DND-41 (cell line): ENCODE measurements at regions not wholly inside any gene's neighbourhood (a gene's known extent, or its start where the extent isn't known, plus 50 kb on each side); places are given as distances from the start of the nearest gene placed in this dataset.

ENCODE experiments used
- ATAC-seq: fragments of 200-7000 bp; cut with Tn5 transposase; 3 replicates; pipeline ENCODE4 v1.9.1; 2021; ENCODE audit warnings: low read depth; ENCODE audit not compliant: insufficient read depth
- DNase-seq: peaks from one replicate; pipeline ENCODE4 v3.0.0-alpha.2; 2020
- H2AFZ ChIP-seq: 2 replicates; pipeline ENCODE4 v1.6.0; 2012; ENCODE audit warnings: low read depth, low read length
- H3K27ac ChIP-seq: 2 replicates; pipeline ENCODE4 v1.5.1; 2012; ENCODE audit warnings: low read length, inconsistent platforms
- H3K27me3 ChIP-seq: fragments of 200-600 bp; sonication (generic); 2 replicates; pipeline ENCODE4 v1.6.0; 2012; ENCODE audit warnings: low read length, mild to moderate bottlenecking, inconsistent platforms; ENCODE audit not compliant: insufficient read depth, poor library complexity
- H3K36me3 ChIP-seq: 2 replicates; pipeline ENCODE4 v1.5.1; 2012; ENCODE audit warnings: low read length, inconsistent platforms; ENCODE audit not compliant: insufficient read depth
- H3K4me1 ChIP-seq: 2 replicates; pipeline ENCODE4 v1.5.1; 2012; ENCODE audit warnings: mild to moderate bottlenecking, low read length; ENCODE audit not compliant: insufficient read depth
- H3K4me2 ChIP-seq: 2 replicates; pipeline ENCODE4 v1.6.0; 2012; ENCODE audit warnings: mild to moderate bottlenecking, moderate library complexity, low read length, inconsistent platforms; ENCODE audit not compliant: insufficient read depth
- H3K4me3 ChIP-seq, 2 experiments: fragments of 200-600 bp in 1 of 2; shearing (Covaris generic) in 1 of 2; 2 replicates each; pipeline ENCODE4 v1.5.1; 2012 to 2016; ENCODE audit warnings: inconsistent platforms in 2 of 2, low read length in 2 of 2, mild to moderate bottlenecking in 2 of 2, low read depth in 1 of 2, moderate library complexity in 1 of 2
- H3K79me2 ChIP-seq: 2 replicates; pipeline ENCODE4 v1.6.0; 2012; ENCODE audit warnings: low read length, inconsistent platforms; ENCODE audit not compliant: insufficient read depth
- H3K9ac ChIP-seq: 2 replicates; pipeline ENCODE4 v1.6.0; 2012; ENCODE audit warnings: low read depth, mild to moderate bottlenecking, inconsistent platforms, low read length, moderate library complexity
- H3K9me3 ChIP-seq: 2 replicates; pipeline ENCODE4 v1.5.1; 2012; ENCODE audit warnings: low read length, moderate library complexity, mild to moderate bottlenecking, inconsistent platforms; ENCODE audit not compliant: insufficient read depth, severe bottlenecking
- H4K20me1 ChIP-seq: 2 replicates; pipeline ENCODE4 v1.6.0; 2012; ENCODE audit warnings: low read length; ENCODE audit not compliant: insufficient read depth
- EZH2 ChIP-seq: IDR thresholded peaks from 3 replicates; pipeline ENCODE4 v1.6.1; 2012; ENCODE audit warnings: borderline replicate concordance, low read depth, mild to moderate bottlenecking, moderate library complexity, low read length, inconsistent platforms; ENCODE audit not compliant: severe bottlenecking
- TF ChIP-seq, protein P1 (sequence below): IDR thresholded peaks from 2 replicates; pipeline ENCODE4 v1.5.1; 2012; ENCODE audit warnings: borderline replicate concordance, low read length, moderate library complexity, mild to moderate bottlenecking; ENCODE audit not compliant: poor library complexity, severe bottlenecking; ENCODE audit errors: extremely low read depth

DNA sequence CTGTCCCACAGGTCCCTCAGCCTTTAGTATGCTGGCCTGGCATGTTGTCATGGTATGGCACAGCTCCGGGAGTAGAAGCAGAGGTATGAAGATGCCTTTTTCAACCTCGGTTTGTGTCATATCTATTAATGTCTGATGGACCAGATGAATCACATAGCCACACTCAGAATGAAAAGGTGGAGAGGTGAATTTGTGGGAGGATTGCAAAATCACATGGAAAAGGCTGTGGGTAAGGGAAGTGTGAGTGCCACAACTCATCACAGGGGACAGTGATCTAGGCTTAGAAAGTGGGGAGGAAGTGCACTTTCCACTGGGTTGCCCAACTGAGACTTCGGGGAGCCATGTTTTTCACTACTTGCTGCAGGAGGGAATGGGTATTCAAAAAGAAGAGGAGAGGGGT, 190.7 kb downstream of the WDR11 start:
- no peak overlapping the region for H3K4me2 ChIP-seq
- no peaks in the 10 kb centered on the region for H3K36me3 ChIP-seq
- no peaks in the 10 kb centered on the region for H3K79me2 ChIP-seq
- no peak overlapping the region for H2AFZ ChIP-seq
- DNase-seq (no peak), ATAC-seq (no peak)
- TF ChIP-seq EZH2, result no peak
- TF ChIP-seq, protein P1, sequence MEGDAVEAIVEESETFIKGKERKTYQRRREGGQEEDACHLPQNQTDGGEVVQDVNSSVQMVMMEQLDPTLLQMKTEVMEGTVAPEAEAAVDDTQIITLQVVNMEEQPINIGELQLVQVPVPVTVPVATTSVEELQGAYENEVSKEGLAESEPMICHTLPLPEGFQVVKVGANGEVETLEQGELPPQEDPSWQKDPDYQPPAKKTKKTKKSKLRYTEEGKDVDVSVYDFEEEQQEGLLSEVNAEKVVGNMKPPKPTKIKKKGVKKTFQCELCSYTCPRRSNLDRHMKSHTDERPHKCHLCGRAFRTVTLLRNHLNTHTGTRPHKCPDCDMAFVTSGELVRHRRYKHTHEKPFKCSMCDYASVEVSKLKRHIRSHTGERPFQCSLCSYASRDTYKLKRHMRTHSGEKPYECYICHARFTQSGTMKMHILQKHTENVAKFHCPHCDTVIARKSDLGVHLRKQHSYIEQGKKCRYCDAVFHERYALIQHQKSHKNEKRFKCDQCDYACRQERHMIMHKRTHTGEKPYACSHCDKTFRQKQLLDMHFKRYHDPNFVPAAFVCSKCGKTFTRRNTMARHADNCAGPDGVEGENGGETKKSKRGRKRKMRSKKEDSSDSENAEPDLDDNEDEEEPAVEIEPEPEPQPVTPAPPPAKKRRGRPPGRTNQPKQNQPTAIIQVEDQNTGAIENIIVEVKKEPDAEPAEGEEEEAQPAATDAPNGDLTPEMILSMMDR, result no peak
- H4K20me1 ChIP-seq, result no peaks in the 10 kb centered on the region
- no peak overlapping the region for H3K9ac ChIP-seq
- H3K4me3 ChIP-seq, result no peak overlapping the region
- H3K9me3 ChIP-seq, result no peaks in the 10 kb centered on the region
- no peaks in the 10 kb centered on the region for H3K4me1 ChIP-seq
- H3K27ac ChIP-seq, result no peak overlapping the region
- no peaks in the 10 kb centered on the region for H3K27me3 ChIP-seq

DNA sequence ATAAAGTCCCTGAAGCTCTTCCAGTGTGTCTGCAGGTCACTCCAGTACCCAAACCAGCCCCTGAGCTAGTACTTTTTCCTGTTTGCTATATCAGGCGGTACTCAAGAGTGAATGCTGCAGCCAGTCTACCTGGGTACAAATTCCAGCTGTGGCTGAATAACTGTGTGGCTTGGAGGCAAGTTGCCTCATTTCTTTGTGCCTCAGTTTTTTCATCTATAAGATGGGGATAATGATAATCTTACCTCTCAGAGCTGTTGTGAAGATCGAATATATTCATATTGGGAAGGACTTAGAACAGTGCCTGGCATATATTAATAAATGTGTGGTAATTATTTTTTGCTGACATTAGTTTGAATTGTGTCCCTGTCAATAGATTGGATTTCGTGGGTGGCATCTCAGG, 191.2 kb downstream of the WDR11 start:
- H4K20me1 ChIP-seq, result no peaks in the 10 kb centered on the region
- H3K4me1 ChIP-seq, result no peaks in the 10 kb centered on the region
- H3K9me3 ChIP-seq, result no peaks in the 10 kb centered on the region
- no peak overlapping the region for H3K4me3 ChIP-seq
- no peak overlapping the region for H2AFZ ChIP-seq
- H3K79me2 ChIP-seq, result no peaks in the 10 kb centered on the region
- no peak overlapping the region for H3K9ac ChIP-seq
- ATAC-seq (no peak), DNase-seq (no peak)
- TF ChIP-seq, protein P1, result no peak
- no peak for TF ChIP-seq EZH2
- H3K4me2 ChIP-seq, result no peak overlapping the region
- H3K36me3 ChIP-seq, result no peaks in the 10 kb centered on the region
- H3K27ac ChIP-seq, result no peak overlapping the region
- H3K27me3 ChIP-seq, result no peaks in the 10 kb centered on the region

DNA sequence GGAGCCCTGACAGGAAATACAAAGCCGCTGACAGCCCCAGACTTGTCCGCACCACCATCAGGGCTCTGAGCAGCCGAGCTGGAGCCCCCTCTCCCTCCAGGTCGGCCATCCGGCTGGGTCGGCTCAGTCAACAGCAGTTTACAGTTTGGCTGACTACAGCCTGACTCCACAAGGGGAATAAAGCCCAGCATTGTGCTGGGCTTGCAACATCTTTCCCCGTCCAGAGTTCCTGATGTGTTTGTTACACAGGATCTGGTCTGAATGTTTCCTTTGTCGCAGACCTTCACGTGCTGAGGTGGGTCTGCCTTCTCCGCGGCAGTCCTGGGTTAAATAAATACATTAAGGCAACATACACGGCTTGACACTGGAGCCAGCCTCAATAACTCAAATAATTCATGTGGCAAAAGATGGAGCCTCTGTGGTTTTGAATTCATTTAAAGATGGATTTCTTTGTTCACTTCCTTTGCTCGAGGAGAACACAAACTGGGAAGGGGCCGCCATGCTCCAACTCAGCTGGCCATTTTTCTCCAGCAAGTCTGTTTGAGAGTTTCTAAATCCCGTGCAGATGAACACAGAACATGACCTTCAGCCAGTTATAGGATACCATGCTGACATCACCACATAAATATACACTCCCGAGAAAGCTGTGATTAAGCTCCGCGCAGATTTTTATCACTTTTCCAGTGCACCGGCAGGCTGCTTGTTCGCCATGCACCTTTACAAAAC, 192.1 kb downstream of the WDR11 start:
- H3K9ac ChIP-seq, result no peak overlapping the region
- H2AFZ ChIP-seq, result no peak overlapping the region
- TF ChIP-seq EZH2, result no peak
- no peak for ATAC-seq
- no peaks in the 10 kb centered on the region for H3K4me1 ChIP-seq
- no peaks in the 10 kb centered on the region for H3K79me2 ChIP-seq
- no peak overlapping the region for H3K4me3 ChIP-seq
- no peaks in the 10 kb centered on the region for H3K9me3 ChIP-seq
- H3K36me3 ChIP-seq, result no peaks in the 10 kb centered on the region
- no peaks in the 10 kb centered on the region for H4K20me1 ChIP-seq
- no peak overlapping the region for H3K27ac ChIP-seq
- DNase-seq, result no peak
- no peaks in the 10 kb centered on the region for H3K27me3 ChIP-seq
- H3K4me2 ChIP-seq, result no peak overlapping the region

DNA sequence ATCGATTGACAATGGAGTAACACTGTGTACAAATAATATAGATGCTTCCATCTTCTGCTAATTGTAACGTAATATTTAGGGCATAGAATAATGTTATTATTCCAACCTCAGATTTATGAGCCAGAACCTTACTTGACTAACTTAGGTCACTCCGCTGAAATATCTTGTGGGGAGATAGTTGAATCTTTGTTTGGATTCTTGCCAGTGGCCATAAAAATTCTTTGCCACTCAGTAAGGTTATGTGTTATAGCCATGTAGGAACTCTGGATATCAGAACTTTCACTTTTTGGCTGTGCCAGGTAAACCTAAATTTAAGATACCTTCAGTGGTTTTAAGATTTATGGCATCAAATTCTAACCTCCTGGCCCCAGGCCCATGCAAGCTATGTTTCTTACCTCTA, 197.6 kb downstream of the WDR11 start:
- peaks cover 5% of the 10 kb centered on the region for H3K27me3 ChIP-seq
- H4K20me1 ChIP-seq, result no peaks in the 10 kb centered on the region
- ATAC-seq (no peak), DNase-seq (no peak)
- TF ChIP-seq, protein P1, result no peak
- TF ChIP-seq EZH2, result no peak
- H3K9ac ChIP-seq, result no peak overlapping the region
- H3K36me3 ChIP-seq, result no peaks in the 10 kb centered on the region
- no peaks in the 10 kb centered on the region for H3K79me2 ChIP-seq
- no peak overlapping the region for H2AFZ ChIP-seq
- H3K4me2 ChIP-seq, result no peak overlapping the region
- H3K4me3 ChIP-seq, result no peak overlapping the region
- no peaks in the 10 kb centered on the region for H3K9me3 ChIP-seq
- H3K27ac ChIP-seq, result no peak overlapping the region
- H3K4me1 ChIP-seq, result no peaks in the 10 kb centered on the region
